ENCODE measurements at regions not wholly inside any gene's neighbourhood (a gene's known extent, or its start where the extent isn't known, plus 50 kb on each side); places are given as distances from the start of the nearest gene placed in this dataset.

- DNase-seq = no peak
Measured at GRCh38 chr15:89421219-89421618, 75.2 kb downstream of the RHCG start.

- DNase-seq = no peak
Measured at GRCh38 chr15:89419370-89419984, 76.9 kb downstream of the RHCG start.

GRCh38 chr15:89417206-89417725 is 79.1 kb downstream of the RHCG start:
- DNase-seq = no peak

DNA sequence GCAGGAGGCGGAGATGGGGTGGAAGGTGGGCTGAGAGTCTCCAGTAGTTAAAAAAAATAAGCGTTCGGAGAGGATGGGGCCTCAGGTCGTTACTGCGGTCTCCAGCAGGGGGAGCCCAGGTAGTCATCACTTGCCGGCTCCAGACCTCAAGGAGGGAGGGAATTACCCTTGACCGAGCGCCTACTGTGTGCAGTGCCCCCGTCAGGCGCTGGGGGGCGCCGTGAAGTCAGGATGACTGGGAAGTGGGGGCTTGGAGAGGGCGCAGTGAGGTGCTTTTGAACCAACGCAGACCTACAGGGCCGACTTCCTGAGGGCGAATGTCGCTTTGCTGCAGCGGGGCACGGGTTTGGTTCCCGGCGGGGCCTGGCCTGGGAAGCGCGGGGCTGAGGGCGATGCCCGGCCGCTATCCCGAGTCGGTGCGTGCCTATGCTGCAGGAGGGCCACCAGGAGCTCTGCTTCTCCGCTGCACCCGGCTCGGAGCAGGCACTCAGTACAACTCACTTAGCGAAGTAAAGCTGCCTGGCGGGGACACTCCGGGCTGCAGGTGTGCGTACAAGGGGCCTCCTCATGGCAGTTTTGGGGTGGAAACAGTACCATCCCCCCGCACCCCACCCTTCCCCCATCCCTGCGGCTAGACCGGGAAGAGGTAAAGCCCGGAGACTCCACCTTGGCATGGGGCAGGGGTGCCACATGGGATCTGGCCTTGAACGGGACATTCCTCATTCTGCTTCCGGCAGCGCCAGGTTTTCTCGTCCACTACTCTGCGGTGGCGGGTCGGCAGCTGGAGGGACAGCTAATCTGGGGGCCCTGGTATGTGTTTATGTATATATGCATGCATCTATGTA is 79.8 kb downstream of the RHCG start:
- peak; percentile 26 to 76 (median 64) for DNase-seq

GRCh38 chr15:89414571-89414970 is 79.9 kb upstream of the POLG start:
- DNase-seq = no peak

GRCh38 chr15:89413877-89414276 is 79.3 kb upstream of the POLG start:
- no peak for DNase-seq

DNA sequence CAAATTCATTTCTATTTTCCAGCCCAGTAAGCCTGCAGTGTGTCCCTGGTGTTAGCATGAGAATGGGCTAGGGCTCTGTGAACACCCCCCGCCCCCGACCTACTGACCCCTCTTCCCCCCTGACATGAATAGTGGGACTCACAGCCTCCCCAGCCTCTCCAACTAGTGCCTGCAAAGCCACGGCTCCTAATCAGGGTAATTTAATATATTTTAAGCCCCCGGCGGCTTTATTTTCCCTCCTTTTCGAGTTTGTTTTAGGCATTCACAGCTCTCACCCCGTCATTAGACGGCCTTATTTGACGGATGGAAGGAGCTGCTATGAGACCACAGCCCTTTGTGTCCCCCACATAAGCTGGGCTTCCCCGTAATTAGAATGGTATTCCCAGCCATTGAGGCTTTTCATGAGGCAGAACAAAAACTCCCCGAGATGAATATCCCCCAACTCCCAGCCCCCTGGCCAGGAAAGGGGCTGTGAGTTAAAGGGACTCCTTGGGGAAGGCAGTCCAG is 78.3 kb upstream of the POLG start:
- DNase-seq = peak in 2 of 3 experiments; percentile 16 to 60

DNA sequence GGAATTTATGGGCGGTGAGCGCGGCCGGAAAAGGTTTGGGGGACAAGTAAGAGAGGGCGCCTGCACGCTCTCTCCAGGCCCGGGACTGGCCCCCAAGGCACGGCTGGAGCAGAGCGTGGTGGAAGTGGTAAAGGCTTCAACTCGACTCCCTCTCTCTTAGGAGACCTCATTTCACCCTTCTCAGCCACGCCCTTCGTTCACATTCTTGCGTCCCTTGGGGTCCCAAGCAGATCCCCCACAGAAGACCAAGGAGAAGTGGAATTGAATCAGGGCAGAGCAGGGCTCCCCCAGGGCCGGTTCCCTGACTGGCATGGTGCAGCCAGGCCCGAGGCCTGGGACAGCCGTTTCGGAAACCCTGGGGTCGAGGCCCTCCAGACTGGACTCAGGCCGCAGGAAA is 75.4 kb upstream of the POLG start:
- no peak for DNase-seq

DNA sequence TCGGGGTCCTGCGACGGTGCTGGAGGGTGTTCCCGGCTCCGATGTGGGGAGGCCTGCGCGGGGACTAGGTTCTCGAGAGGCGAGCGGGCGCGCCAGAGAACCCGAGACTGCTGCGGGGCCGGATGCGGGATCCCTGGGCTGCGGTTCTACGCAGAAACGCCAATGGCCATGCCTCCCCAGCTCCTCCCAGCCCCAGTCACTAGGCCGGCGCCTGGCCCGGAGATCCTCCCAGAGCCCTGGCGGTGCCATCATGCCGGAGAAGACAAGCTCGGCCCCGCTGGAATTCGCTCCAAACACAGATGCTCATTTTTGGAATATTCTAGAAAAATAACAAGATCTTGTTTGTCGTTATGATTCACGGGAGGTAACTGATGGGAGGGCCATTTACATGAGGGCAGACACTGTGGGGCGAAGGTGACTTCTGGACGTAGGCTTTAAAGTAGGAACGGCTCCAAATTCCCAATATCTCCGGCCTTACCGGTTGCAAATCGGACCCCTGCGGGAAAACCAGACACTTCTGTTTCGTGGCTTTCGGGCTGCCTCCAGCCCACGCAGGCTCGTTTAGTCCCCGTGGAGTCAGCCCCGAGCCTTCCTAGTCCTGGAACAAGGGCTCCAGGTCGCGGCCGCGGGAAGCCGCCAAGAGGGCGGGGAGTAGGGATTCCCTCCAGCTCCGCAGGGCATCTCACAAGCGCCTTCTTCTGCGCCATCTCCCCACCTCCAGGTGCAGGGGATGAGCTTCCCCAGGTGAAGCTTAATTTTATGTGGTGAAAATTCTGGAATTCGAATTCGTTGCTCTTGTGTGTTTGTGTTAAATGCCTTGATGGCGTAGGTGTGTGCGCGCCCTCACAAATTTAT is 74.8 kb upstream of the POLG start:
- no peak for DNase-seq

GRCh38 chr15:89408372-89409183 is 74.0 kb upstream of the POLG start:
- no peak for DNase-seq

DNA sequence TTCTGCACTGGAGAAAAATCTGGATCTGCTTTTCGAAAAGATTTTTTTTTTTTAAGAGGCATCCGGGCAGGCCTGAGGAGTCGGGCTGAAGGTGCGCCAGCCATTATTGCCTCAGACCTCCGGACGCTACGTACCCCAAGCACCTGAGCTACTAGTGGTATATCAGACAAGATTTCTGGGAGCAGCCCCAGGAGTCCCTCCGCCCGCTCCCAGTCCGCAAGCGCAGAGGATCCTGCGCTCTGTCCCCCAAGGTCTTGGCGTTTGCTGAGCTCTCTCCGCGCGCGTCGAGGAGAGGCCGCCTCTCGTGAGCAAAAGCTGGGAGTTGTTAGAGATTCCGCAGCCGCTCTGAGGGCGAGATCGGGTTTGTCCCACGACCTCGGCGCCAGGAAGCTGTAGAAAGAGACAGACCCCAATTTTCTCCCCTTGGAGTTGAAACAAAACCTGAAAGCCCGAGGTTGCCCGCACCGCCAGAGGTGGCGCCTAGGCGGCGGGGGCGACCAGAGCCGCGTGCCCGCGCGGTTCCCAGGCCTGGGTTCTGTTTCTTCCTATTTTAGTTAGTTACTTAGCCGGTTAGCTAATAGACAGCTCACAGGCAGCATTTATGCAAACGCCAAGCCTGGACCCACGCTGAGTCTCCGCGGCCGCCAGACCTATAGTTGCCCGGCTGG is 72.5 kb upstream of the POLG start:
- peak in 1 of 3 experiments; percentile 66 for DNase-seq

GRCh38 chr15:89406218-89406939 is 71.8 kb upstream of the POLG start:
- DNase-seq = no peak

DNA sequence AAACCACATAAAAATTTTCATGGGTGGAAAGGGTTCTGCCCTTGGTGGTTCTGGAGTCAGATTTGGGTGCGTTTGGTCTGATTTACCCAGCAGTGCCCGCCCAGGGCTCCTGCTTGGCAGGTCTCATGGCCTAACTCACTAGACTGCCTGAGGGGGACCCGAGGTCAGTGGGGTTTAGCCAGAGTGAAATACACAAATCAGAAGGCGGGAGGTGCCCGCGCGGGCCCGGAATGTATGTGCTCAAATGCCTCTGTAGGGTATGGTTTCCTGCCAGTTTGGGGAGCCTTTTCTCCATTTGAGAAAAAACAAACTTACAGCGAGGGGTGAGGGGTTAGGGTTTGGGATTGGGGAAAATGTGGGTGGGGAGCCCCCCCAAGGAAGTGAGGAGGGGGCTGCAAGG is 70.9 kb upstream of the POLG start:
- DNase-seq = no peak

GRCh38 chr15:89404023-89404422 is 69.4 kb upstream of the POLG start:
- no peak for DNase-seq

DNA sequence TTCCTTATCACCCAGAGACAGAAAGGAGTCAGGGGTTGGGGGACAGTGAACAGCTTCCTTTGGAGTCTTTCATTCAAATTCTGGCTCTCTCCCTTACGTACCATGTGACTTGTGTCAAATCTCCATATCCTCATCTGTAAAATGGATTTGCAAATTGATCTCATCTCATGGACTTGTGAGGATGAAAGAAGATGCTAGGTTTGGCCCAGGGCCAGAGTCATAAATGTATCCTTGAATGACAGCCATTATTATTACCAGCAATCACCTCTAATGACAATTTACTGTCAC is 67.8 kb upstream of the POLG start:
- DNase-seq = no peak

GRCh38 chr15:89401631-89402517 is 67.2 kb upstream of the POLG start:
- no peak for DNase-seq

- DNase-seq = peak in 2 of 3 experiments; percentile 53 to 63
Measured at GRCh38 chr15:89400782-89401545, 66.3 kb upstream of the POLG start.

DNA sequence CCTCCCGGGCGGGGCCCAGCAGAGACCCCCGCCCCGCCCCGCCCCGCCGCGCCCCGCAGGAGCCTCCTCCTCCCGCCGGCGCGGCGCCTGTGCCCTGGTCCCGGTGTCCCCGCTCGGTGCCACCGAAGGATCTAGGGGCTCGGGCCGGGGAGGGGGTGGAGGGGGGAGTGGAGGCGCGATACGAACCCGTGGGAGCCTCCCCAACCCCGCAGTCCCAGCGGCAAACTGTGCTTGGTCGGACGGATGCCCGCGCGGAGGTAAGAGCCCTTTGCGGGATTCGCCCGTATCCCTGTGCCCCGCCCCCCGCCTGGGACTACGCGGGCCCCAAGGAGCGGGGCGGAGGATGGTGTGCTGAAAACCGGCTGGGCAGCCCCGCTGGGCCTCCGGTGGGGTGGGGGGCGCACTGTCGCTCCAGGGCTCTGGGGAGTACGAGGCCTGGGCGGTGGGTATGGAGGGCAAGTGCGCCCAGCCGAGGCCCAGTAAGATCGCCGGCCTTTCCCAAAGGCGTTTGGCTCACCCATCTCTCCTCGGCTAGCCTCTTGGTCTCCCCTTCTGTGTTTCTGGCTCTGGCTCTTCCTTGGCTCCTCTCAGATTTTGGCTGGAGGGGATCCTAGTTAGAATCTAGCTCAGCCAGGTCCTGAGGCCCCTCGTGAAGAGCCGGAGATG is 65.6 kb upstream of the POLG start:
- peak; percentile 48 to 87 (median 85) for DNase-seq
